ENCODE measurements at regions not wholly inside any gene's neighbourhood (a gene's known extent, or its start where the extent isn't known, plus 50 kb on each side); places are given as distances from the start of the nearest gene placed in this dataset.

DNA sequence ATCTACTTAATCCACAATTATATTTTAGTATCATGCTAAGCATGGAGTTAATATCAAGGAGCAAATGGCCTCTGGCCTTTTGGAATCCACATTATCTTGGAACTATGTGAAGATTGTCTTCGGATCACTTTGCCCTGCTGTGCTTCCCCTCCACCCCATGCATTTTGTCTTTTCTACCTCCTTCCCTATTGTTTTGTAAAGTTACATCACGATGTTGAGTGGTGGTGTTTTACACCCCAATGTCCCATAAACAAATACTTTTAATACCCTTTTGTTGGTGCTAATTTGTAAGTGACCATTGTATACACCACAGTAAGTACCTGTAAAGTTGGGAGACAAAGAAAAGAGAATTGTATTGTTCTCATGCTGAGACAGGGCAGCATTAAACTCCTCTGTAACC is 258.4 kb upstream of the ZNF717 start:
- TF ChIP-seq, protein P1, sequence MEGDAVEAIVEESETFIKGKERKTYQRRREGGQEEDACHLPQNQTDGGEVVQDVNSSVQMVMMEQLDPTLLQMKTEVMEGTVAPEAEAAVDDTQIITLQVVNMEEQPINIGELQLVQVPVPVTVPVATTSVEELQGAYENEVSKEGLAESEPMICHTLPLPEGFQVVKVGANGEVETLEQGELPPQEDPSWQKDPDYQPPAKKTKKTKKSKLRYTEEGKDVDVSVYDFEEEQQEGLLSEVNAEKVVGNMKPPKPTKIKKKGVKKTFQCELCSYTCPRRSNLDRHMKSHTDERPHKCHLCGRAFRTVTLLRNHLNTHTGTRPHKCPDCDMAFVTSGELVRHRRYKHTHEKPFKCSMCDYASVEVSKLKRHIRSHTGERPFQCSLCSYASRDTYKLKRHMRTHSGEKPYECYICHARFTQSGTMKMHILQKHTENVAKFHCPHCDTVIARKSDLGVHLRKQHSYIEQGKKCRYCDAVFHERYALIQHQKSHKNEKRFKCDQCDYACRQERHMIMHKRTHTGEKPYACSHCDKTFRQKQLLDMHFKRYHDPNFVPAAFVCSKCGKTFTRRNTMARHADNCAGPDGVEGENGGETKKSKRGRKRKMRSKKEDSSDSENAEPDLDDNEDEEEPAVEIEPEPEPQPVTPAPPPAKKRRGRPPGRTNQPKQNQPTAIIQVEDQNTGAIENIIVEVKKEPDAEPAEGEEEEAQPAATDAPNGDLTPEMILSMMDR (conservative IDR thresholded peaks at IDR 0.05; ENCODE audit: low read depth, low read length), result no peak
- H3K4me3 ChIP-seq (ENCODE audit: low read depth, low read length), result no peak overlapping the region
- no peak for DNase-seq (ENCODE audit: low read depth)

DNA sequence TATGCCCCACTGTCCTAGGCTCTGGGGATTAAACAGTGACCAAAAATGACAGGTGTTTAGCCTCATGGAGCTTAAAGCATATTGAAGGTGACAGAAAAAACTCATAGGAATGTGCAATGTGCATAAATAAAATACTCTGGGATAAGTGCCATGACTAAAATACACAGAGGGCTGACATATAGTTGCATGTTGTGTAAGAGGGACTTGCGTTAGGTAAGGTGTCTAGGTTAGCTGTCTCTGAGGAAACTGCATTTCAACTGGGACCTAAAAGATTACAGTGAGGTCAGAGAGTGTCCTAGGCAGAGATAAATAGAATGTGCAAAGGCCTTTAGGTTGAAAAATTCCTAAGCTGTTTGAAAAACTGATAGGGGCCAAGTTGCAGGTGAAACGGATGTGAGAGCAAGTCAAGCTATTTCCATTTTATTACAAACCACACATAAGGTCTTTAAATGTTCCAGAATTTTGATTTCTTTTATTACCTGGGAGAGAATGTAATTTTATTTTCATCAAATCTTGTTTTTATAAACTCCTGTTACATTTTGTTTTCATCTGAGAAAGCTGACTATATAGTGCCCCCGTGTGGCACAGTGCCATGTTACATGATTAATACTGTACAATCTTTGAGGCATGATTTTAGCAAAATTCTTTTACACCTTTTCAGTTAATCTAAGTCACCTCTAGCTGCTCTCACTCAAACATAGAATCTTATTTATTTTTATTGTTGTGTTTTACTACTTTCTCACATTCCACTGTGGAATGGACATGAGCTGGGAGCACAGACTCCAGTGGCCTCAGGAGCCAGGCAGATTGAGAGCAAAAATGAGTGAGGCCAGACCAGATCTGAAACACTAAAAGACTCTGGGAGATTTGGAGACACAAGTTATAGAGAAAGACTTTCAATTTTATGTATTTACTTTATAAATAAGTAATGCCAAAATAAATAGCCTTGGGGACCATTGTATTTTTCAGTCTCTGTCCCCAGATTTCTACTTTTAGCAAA is 259.6 kb upstream of the ZNF717 start:
- H3K4me3 ChIP-seq (ENCODE audit: low read depth, low read length), result no peak overlapping the region
- TF ChIP-seq, protein P1 (conservative IDR thresholded peaks at IDR 0.05; ENCODE audit: low read depth, low read length), result peak; percentile 79
- no peak for DNase-seq (ENCODE audit: low read depth)

DNA sequence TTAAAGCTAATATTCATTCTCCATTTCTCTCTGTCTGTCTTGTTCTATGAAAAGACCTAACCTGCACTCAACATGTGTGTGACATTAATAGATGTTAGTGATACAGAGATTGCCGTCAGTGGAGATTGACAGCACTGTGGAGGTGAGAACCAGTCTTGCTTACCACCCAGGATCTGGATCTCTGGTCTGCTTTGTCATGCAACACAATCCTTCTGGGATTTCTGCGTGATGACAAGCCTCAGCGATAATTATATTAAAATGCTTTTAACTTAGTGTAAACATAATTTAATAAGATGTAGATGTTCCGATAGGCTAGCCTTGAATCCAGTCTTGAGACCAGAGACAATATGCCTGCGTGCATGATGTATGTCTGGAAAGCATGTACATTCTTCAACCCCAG is 262.0 kb upstream of the ZNF717 start:
- no peak overlapping the region for H3K4me3 ChIP-seq (ENCODE audit: low read depth, low read length)
- TF ChIP-seq, protein P1 (conservative IDR thresholded peaks at IDR 0.05; ENCODE audit: low read depth, low read length), result no peak
- DNase-seq (ENCODE audit: low read depth), result no peak

DNA sequence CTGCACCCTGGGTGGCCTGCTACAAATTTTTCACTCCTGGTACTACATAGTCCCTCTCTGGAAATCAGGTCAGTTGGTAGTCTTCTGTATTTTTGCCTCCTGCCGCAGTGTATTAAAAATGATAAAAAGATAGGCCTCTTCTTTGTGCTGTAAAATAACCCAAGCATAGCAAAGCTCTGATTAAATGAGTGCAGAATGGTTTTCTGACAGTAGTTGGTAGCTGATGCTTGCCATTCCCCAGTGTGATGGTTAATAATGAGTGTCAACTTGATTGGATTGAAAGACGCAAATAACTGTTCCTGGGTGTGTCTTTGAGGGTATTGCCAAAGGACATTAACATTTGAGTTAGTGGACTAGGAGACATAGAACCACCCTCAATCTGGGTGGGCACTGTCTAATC is 264.4 kb upstream of the ZNF717 start:
- no peak for DNase-seq (ENCODE audit: low read depth)
- TF ChIP-seq, protein P1 (conservative IDR thresholded peaks at IDR 0.05; ENCODE audit: low read depth, low read length), result no peak
- no peak overlapping the region for H3K4me3 ChIP-seq (ENCODE audit: low read depth, low read length)

DNA sequence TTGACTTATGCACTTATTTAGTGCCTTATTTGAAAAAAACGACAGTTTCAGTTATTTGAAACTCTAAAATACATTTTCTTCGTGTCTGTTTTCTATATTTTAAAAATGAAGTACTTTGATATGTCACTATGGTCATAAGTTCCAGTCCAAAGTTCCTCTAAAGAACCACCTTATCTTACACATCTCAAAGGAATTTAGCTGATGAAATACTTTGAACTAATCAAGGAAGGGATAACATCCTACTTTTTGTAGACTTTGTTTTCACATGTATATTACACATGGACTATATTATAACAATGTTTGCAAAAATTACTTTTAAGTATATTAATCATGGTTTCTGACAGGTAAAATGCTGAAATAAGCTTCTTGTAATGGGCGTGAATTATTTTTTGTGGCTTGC is 265.8 kb upstream of the ZNF717 start:
- DNase-seq (ENCODE audit: low read depth), result no peak
- TF ChIP-seq, protein P1 (conservative IDR thresholded peaks at IDR 0.05; ENCODE audit: low read depth, low read length), result no peak
- no peak overlapping the region for H3K4me3 ChIP-seq (ENCODE audit: low read depth, low read length)

DNA sequence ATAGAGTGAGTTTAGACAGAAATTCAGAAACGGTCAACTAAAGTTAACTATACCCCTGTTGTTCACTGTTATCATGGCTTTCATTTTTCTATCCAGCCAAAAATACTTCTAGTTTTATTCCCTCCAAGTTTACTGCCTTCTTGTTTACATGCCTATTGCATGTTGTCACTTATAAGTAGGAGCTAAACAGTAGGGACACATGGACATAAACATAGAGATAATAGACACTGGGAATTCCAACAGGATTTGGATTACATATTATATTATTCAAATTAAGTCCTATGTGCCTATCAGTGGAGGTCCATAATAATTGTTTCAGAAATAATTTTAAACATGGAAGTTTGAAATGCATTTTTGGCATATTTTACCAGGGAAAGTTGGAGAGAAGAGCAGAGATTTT is 269.1 kb upstream of the ZNF717 start:
- no peak for DNase-seq (ENCODE audit: low read depth)
- no peak overlapping the region for H3K4me3 ChIP-seq (ENCODE audit: low read depth, low read length)
- TF ChIP-seq, protein P1 (conservative IDR thresholded peaks at IDR 0.05; ENCODE audit: low read depth, low read length), result no peak

DNA sequence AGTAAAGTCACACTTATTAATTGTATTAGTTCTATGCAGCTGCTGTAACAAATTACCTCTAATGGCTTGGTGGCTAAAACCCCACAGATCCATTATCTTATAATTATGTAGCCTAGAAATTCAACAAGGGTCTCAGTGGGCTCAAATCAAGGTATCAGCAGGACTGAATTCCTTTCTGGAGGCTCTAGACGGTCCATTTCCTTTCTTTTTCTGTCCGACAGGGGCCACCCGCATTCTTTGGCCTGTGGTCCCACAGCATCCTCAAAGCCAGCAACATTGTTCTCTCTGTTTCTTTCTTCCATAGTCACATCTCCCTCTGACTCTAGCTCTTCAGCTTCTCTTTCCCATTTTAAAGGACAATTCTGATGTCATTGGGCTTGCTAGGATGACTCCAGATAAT is 276.3 kb upstream of the ZNF717 start:
- no peak overlapping the region for H3K4me3 ChIP-seq (ENCODE audit: low read depth, low read length)
- TF ChIP-seq, protein P1 (conservative IDR thresholded peaks at IDR 0.05; ENCODE audit: low read depth, low read length), result no peak
- DNase-seq (ENCODE audit: low read depth), result no peak
